PC-9 (cell line): ENCODE measurements at regions not wholly inside any gene's neighbourhood (a gene's known extent, or its start where the extent isn't known, plus 50 kb on each side); places are given as distances from the start of the nearest gene placed in this dataset.

Source experiments
- CTCF ChIP-seq: fragments of 200-600 bp; sonication (generic); conservative IDR thresholded peaks from 2 replicates; pipeline ENCODE4 v1.6.1; 2017; ENCODE audit warnings: mixed run types, antibody characterized with exemption, mild to moderate bottlenecking, moderate library complexity
- EZH2 ChIP-seq: fragments of 200-600 bp; sonication (generic); IDR thresholded peaks from 2 replicates; pipeline ENCODE4 v1.8.0; 2017; ENCODE audit warnings: antibody characterized with exemption, low read depth

- TF ChIP-seq CTCF, result no peak
- no peak for TF ChIP-seq EZH2
Observed at GRCh38 chr9:26695298-26695622, 197.3 kb downstream of the CAAP1 start.
